GM19239 (cell line): ENCODE measurements at regions not wholly inside any gene's neighbourhood (a gene's known extent, or its start where the extent isn't known, plus 50 kb on each side); places are given as distances from the start of the nearest gene placed in this dataset.

Experiments used
- DNase-seq: peaks from one replicate; pipeline ENCODE4 v3.0.0; 2011; ENCODE audit warnings: low spot score; ENCODE audit not compliant: insufficient read length
- FAIRE-seq: peaks from 2 replicates; lab custom pipeline; 2011; peaks lifted over from hg19 to GRCh38; lab: Jason Lieb, UNC

DNA sequence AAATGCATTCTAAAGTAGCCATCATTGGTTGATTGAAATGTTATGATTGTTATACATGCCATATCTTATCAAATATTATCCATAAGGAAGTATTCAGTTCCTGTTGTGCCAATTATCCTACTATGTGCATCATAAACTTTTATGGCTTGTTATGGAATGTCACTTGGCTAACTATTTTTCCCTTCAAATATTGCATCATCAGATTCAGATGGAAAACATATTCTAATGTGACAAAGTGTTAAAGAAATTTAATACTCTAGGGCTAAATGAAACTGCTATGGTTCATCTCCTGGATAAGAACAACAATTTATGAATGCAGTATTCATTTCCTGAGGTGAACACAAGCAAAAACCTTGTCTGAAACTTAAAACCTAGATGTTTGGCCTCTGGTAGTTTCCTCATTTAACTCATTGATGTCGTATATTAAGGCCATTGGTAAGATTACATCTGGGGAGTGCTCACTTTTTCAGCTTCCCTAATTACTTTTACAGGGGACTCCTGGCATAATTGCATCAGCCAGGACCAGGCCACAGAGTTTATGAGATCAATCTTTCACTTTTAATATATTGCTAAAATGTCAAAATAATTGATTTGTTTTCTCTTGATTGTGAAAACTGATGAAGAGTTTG lies 134.9 kb upstream of the CEP162 start:
- FAIRE-seq (no peak), DNase-seq (no peak)

DNA sequence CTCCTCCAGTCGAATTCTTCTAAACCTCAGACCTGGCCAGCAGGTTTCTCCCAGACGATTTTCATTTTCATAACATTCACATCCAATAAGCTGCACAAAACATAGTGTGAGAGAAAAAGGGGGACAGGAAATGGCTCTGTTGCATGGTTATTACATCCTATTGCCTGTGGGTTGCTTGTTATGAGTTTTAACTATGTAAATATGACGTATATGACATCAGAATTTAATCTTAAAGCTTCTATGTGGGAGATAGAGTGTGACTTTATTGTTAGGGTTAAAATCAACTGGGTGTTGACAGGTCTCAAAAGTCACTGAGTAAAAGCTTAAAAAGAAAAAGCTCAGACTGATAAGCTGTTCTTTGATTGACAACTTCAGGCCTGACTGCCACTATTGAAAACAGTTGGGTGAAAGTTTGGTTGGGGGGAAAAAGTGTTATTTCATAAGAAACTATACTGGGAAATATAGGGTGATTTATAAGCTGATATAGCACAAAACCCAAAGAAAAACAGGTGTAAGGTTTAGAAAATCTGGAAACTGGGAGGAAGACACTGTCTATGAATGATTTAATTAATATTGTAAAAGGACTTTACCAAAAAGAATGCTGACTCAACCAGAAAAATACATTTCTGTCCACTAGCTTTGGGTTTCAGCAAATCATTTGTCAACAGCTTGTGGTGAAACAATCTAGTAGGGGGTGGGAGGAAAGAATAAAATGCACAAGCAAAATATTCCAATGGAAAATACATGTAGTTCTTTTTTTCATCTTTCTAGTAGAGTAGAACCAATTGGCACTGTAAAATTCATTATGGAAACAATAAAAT lies 134.1 kb upstream of the CEP162 start:
- FAIRE-seq (no peak), DNase-seq (no peak)

DNA sequence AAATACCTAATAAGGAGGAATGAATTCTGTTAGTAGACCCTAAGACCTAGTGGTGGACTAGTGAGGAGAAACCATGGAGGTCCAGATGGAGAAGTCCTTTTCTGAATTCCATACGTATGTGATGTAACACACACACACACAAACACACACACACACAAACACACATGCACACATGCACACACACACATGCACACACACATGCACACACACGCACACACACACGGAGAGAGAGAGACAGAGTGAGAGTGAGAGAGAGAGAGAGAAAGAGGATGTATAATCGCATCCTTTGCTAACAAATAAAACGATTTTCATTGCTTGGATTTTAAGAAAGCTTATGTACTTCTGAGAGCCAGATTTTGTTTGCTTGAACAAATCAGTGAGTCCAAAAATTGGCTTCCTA lies 132.6 kb upstream of the CEP162 start:
- FAIRE-seq (no peak), DNase-seq (no peak)

GRCh38 chr6:84358581-84358980 lies 131.1 kb upstream of the CEP162 start:
- FAIRE-seq, result no peak

DNA sequence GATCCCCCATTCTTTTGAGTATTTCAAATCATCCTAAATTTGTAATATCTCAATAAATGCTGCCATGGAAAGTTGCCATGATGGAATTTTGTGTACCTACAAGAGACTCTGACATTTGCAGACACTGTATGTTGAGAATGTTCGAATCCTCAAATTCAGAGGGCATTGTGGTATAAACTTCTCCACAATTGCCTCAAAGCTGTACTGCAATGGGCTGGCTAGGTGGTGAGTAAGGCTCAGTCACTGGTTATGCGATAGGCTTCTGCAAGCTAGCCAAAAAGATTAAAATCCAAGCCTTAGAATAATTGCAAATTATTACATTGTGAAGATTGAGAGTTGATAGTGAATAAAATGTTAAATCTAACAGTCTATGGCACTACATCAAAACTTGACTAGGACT lies 130.2 kb upstream of the CEP162 start:
- DNase-seq (no peak), FAIRE-seq (no peak)

More at GRCh38 chr6:84358581-84358980, 131.1 kb upstream of the CEP162 start:
- DNase-seq, result no peak

GRCh38 chr6:84356907-84357306 lies 129.5 kb upstream of the CEP162 start:
- DNase-seq, result no peak
- no peak for FAIRE-seq

GRCh38 chr6:84353459-84354423 lies 126.3 kb upstream of the CEP162 start:
- DNase-seq, result no peak
- FAIRE-seq, result no peak

GRCh38 chr6:84350397-84350796 lies 123.0 kb upstream of the CEP162 start:
- DNase-seq (no peak), FAIRE-seq (no peak)

DNA sequence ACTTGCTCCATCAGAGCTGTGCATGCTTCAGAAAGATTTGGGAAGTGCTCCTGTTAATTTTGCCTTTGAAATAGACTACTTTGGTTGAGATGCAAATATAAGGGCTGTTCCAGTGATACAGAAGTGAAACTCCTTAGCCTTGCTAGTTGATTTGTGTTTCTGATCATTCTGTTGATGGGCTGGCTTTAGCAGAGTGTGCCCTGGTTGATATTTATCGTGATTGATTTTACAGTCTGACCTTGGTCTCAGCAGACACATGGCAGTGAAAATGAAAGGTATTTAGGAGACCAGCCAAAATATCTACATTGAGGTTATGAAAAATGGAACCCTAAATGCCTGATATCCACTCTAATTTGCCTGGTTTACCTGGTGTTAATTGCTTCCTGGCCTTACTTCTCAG lies 122.1 kb upstream of the CEP162 start:
- DNase-seq, result no peak
- FAIRE-seq, result no peak

DNA sequence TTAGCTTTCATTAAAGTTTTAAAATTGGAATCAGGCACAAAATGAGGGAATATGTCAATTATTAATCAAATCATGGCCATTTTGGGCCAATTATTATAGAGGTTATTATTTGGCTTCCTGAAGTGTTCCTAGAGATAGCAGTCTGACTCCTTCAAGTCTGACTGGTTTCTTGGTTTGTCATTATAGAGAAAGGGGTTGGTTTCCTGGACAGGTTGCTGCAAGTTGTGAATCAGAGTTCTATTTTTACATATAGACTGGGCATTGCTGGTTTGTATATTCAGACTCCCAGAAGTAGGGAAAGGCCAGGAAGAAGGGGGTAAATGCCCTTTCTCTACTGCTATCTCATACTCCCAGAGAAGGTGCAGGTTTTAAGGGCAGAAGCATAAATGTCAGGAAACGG lies 121.4 kb upstream of the CEP162 start:
- FAIRE-seq (no peak), DNase-seq (no peak)

GRCh38 chr6:84346372-84346771 lies 118.9 kb upstream of the CEP162 start:
- FAIRE-seq, result no peak

DNA sequence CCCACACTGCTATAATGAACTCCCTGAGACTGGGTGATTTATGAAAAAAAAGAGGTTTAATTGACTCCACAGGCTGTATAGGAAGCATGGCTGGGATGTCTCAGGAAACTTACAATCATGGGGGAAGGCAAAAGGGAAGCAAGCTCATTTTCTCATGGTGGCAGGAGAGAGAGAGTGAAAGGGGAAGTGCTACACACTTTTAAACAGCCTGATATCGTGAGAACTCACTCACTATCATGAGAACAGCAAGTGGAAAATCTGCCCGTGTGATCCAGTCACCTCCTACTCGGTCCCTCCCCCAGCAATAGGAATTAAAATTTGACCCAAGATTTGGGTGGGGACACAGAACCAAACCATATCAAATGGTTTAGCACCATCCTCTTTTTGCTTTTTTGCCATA lies 116.6 kb upstream of the CEP162 start:
- DNase-seq, result no peak

More at GRCh38 chr6:84346372-84346771, 118.9 kb upstream of the CEP162 start:
- no peak for DNase-seq

DNA sequence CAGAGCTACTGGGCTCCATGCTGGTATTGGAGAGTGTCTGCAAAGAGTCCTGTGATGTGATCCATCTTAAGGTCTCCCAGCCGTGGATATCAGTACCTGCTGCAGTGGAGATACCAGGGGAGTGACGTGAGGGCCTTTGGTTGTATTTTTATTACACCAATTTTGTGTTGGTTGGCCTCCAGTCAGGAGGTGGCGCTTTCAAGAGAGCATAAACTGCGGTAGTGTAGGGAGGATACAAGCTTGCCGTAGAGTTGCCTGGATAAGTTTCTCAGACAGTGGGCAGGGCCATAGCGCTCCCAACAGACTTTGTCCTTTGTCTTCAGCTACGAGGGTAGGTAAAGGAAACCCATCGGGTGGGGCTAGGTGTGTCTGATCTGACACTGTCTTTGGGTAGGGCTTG lies 113.0 kb upstream of the CEP162 start:
- no peak for FAIRE-seq
- no peak for DNase-seq

More for the DNA sequence above, 116.6 kb upstream of the CEP162 start:
- FAIRE-seq, result no peak

DNA sequence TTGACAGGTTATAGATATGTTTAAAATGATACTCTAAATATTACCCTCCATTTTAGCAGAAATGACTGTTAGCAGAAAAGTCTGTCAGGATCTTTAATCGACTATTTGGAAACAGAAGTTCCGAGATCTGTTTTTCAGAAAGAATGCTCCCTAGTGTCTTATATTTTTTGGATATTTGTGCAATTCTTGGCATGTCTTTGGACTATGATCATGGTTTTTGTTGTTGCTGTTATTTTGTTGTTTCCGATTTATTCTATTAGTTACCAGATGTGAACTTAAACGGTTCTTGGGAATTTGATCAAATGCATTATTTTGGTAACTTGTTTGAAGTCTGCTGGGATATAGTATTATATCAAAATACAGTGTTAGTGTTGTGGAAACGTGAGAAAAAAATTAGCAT lies 106.4 kb upstream of the CEP162 start:
- DNase-seq (no peak), FAIRE-seq (no peak)

- FAIRE-seq (no peak), DNase-seq (no peak)
Measured at GRCh38 chr6:84332139-84333034, 104.9 kb upstream of the CEP162 start.

DNA sequence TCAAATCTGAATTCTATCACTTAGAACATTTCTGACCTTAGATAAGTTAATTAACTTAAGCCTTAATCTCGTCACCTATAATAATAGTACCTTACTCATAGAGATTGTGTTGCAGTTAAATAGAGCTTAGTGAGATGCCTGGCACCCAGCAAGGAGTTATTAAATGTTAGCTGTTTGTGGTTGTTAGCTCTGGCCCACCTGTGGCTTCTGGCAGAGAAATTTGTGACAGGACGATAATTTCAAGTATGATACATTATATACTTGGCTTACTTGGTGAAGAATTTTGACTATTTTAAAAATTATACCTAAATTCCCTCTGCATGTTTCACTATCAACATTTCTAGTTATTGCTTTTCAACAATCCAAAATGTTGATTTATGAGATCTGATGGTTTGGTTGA lies 102.9 kb upstream of the CEP162 start:
- no peak for FAIRE-seq
- no peak for DNase-seq

DNA sequence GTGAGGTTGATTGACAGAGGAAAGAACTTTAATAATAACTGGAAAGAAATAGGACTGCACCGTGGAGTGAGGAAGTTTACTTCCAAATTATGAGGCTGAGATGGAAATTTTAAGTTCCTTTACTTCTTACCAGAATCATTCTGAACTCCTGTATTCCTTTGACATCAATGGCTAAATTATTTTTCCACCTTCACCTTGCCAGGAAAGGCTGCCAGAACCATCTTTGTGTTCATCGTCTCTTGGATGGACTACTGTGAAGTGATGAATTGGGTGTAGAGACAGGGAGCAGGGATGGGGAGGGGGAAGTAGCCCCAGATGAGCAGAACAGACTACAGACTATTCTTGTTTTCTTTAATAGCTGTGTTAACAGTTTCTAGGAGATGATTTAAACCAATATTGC lies 102.1 kb upstream of the CEP162 start:
- DNase-seq (no peak), FAIRE-seq (no peak)

DNA sequence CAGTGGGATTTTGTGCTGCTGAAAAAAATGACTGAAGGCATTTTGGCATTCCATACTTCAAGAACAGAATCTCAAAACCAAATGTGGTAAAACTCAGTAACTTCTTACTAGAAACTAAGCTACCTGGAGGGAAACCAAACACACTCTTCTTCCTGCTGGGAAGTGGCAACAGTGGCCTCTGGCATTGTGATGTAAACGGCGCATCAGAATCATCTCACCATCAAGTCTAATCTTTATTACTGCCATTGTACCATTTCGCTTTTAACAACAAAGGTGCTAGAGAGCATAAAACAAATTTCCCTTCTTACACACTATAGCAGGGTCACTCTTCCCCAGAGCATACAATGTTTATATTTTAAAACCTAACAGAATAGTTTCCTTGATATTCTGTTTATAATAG lies 101.6 kb upstream of the CEP162 start:
- DNase-seq (no peak), FAIRE-seq (no peak)

DNA sequence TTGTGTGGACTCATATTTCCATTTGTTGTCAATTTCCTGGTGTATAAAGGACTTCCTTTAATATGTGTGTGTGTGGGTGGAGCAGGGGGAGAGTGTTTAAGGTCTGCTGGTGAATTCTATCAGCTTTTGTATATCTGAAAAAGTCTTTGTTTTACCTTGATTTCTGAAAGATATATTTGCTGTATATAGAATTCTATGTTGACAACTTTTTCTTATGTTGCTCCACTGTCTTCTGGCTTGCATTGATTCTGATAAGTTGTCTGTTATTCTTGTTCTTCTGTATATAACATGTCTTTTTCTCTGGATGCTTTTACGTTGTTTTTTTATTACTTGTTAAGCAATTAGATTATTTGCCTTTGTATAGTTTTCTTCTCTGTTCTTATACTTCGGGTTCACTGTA lies 90.0 kb upstream of the CEP162 start:
- no peak for DNase-seq
- FAIRE-seq, result no peak
